DND-41 (cell line): ENCODE measurements at regions not wholly inside any gene's neighbourhood (a gene's known extent, or its start where the extent isn't known, plus 50 kb on each side); places are given as distances from the start of the nearest gene placed in this dataset.

Experiments
- CTCF ChIP-seq: IDR thresholded peaks from 2 replicates; pipeline ENCODE4 v1.5.1; 2012; ENCODE audit warnings: borderline replicate concordance, low read length, moderate library complexity, mild to moderate bottlenecking; ENCODE audit not compliant: poor library complexity, severe bottlenecking; ENCODE audit errors: extremely low read depth
- EZH2 ChIP-seq: IDR thresholded peaks from 3 replicates; pipeline ENCODE4 v1.6.1; 2012; ENCODE audit warnings: borderline replicate concordance, low read depth, mild to moderate bottlenecking, moderate library complexity, low read length, inconsistent platforms; ENCODE audit not compliant: severe bottlenecking

GRCh38 chr5:41656597-41656996, 146.2 kb upstream of the PLCXD3 start:
- no peak for TF ChIP-seq CTCF
- no peak for TF ChIP-seq EZH2
